GM23338 (cell line): ENCODE measurements at regions not wholly inside any gene's neighbourhood (a gene's known extent, or its start where the extent isn't known, plus 50 kb on each side); places are given as distances from the start of the nearest gene placed in this dataset.

Source experiments
- CREB1 ChIP-seq: fragments of 250-450 bp; sonication (Bioruptor Pico); IDR thresholded peaks from 2 replicates; pipeline ENCODE4 v1.5.0; 2020; ENCODE audit warnings: low read depth, mild to moderate bottlenecking, moderate library complexity
- EZH2phosphoT487 ChIP-seq: fragments of 200-600 bp; sonication (generic); IDR thresholded peaks from one replicate; pipeline ENCODE4 v1.8.1; 2018; ENCODE audit warnings: antibody characterized with exemption; ENCODE audit not compliant: unreplicated experiment
- POLR2AphosphoS5 ChIP-seq: IDR thresholded peaks from 2 replicates; pipeline ENCODE4 v1.6.1; 2016; ENCODE audit warnings: antibody characterized with exemption, low read depth
- TF ChIP-seq, protein P1 (sequence below), 2 experiments: fragments of 200-600 bp in 1 of 2; sonication (generic) in 1 of 2; conservative IDR thresholded peaks; 2 replicates each; pipeline versions ENCODE4 v1.5.1 to v1.6.1; 2016 to 2017; ENCODE audit warnings: antibody characterized with exemption in 2 of 2, low read depth in 2 of 2, mild to moderate bottlenecking in 2 of 2, moderate library complexity in 1 of 2
- TF ChIP-seq, protein P2 (sequence below): IDR thresholded peaks from one replicate; pipeline ENCODE4 v1.6.1; 2018; ENCODE audit warnings: antibody characterized with exemption; ENCODE audit not compliant: unreplicated experiment

DNA sequence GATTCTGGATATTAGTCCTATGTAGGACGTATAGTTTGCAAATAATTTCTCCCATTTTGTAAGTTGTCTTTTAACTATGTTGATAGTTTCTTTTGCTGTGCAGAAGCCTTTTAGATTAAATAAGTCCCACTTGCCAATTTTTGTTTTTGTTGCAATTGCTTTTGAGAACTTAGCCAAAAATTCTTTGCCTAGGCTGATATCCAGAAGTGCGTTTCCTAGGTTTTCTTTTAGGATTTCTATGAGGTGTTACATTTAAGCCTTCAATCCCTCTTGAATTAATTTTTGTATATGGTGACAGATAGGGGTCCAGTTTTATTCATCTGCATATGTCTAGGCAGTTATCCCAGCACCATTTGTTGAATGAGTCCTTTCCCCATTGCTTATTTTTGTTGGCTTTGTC is 264.4 kb upstream of the OR4E1 start:
- TF ChIP-seq, protein P1, sequence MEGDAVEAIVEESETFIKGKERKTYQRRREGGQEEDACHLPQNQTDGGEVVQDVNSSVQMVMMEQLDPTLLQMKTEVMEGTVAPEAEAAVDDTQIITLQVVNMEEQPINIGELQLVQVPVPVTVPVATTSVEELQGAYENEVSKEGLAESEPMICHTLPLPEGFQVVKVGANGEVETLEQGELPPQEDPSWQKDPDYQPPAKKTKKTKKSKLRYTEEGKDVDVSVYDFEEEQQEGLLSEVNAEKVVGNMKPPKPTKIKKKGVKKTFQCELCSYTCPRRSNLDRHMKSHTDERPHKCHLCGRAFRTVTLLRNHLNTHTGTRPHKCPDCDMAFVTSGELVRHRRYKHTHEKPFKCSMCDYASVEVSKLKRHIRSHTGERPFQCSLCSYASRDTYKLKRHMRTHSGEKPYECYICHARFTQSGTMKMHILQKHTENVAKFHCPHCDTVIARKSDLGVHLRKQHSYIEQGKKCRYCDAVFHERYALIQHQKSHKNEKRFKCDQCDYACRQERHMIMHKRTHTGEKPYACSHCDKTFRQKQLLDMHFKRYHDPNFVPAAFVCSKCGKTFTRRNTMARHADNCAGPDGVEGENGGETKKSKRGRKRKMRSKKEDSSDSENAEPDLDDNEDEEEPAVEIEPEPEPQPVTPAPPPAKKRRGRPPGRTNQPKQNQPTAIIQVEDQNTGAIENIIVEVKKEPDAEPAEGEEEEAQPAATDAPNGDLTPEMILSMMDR (conservative IDR thresholded peaks at IDR 0.05; ENCODE audit: low read depth in 2 of 2), result no peak
- no peak for TF ChIP-seq CREB1 (CRISPR knock-in tag)
- no peak for TF ChIP-seq EZH2phosphoT487
- TF ChIP-seq POLR2AphosphoS5, result no peak
- TF ChIP-seq, protein P2, sequence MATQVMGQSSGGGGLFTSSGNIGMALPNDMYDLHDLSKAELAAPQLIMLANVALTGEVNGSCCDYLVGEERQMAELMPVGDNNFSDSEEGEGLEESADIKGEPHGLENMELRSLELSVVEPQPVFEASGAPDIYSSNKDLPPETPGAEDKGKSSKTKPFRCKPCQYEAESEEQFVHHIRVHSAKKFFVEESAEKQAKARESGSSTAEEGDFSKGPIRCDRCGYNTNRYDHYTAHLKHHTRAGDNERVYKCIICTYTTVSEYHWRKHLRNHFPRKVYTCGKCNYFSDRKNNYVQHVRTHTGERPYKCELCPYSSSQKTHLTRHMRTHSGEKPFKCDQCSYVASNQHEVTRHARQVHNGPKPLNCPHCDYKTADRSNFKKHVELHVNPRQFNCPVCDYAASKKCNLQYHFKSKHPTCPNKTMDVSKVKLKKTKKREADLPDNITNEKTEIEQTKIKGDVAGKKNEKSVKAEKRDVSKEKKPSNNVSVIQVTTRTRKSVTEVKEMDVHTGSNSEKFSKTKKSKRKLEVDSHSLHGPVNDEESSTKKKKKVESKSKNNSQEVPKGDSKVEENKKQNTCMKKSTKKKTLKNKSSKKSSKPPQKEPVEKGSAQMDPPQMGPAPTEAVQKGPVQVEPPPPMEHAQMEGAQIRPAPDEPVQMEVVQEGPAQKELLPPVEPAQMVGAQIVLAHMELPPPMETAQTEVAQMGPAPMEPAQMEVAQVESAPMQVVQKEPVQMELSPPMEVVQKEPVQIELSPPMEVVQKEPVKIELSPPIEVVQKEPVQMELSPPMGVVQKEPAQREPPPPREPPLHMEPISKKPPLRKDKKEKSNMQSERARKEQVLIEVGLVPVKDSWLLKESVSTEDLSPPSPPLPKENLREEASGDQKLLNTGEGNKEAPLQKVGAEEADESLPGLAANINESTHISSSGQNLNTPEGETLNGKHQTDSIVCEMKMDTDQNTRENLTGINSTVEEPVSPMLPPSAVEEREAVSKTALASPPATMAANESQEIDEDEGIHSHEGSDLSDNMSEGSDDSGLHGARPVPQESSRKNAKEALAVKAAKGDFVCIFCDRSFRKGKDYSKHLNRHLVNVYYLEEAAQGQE, result no peak
